ENCODE measurements at regions not wholly inside any gene's neighbourhood (a gene's known extent, or its start where the extent isn't known, plus 50 kb on each side); places are given as distances from the start of the nearest gene placed in this dataset.

GRCh38 chr5:67515762-67516161 lies 319.2 kb upstream of the CD180 start:
- no peak for TF ChIP-seq CTCF (IDR thresholded peaks at IDR 0.05)
- DNase-seq (ENCODE audit: low spot score): no peak
- Histone ChIP-seq H3K27ac (no peak overlapping the region), H3K4me3 (no peak overlapping the region)

- H3K27ac ChIP-seq: no peak overlapping the region
- no peak for DNase-seq (ENCODE audit: low spot score)
- no peak for TF ChIP-seq CTCF (IDR thresholded peaks at IDR 0.05)
- H3K4me3 ChIP-seq: no peak overlapping the region
These were observed 318.6 kb upstream of the CD180 start for GRCh38 chr5:67515020-67515689.

GRCh38 chr5:67512758-67513157 lies 316.2 kb upstream of the CD180 start:
- DNase-seq (ENCODE audit: low spot score): no peak
- TF ChIP-seq CTCF (IDR thresholded peaks at IDR 0.05): no peak
- H3K27ac ChIP-seq: no peak overlapping the region
- no peak overlapping the region for H3K4me3 ChIP-seq

DNA sequence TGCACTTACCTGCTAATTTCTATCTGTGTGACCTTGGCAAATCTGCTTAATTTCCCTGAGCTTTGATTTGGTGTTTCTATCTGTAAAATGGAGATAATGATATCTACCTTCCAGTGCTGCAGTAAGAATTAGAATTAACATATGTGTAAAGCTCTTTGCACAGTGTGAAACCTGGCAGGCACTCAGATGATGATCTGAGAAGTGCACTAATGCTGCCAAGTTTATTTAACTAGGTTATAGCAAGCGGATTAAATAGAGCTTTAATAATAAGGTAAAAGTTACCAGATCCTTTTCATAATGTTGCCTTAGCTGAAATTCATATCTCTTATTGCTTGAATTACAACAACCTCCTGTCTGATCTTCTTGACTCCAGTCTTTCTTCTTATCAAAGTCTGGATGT lies 315.3 kb upstream of the CD180 start:
- no peak overlapping the region for H3K27ac ChIP-seq
- H3K4me3 ChIP-seq: no peak overlapping the region
- no peak for DNase-seq (ENCODE audit: low spot score)
- TF ChIP-seq CTCF (IDR thresholded peaks at IDR 0.05): no peak

GRCh38 chr5:67510204-67510603 lies 313.6 kb upstream of the CD180 start:
- DNase-seq (ENCODE audit: low spot score): no peak
- Histone ChIP-seq H3K27ac (no peak overlapping the region), H3K4me3 (no peak overlapping the region)
- no peak for TF ChIP-seq CTCF (IDR thresholded peaks at IDR 0.05)

DNA sequence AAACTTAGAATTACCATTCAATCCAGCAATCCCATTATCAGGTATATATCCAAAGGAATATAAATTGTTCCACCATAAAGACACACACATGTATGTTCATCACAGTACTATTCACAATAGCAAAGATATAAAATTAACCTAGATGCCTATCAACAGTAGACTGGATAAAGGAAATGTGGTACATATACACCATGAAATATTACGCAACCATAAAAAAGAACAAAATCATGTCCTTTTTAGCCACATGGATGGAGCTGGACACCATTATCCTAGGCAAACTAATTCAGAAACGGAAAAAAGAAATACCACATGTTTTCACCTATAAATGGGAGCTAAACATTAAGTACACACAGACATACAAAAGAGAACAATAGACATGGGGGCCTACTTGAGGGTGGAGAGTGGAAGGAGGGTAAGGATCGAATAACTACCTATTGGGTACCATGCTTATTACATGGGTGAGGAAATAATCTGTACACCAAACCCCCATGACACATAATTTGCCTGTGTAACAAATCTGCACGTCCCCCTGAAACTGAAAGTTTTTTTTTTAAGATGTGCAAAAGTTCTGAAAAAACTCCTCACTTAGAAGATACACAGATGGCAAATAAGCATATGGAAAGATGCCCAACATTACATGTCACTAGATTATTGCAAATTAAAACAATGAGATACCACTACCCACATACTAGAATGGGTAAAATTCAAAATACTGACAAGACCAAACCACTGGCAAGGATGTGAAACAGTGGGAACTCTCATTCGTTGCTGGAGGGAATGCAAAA lies 313.0 kb upstream of the CD180 start:
- no peak for DNase-seq (ENCODE audit: low spot score)
- Histone ChIP-seq H3K4me3 (no peak overlapping the region), H3K27ac (no peak overlapping the region)
- TF ChIP-seq CTCF (IDR thresholded peaks at IDR 0.05): no peak

- H3K4me3 ChIP-seq: no peak overlapping the region
- no peak overlapping the region for H3K27ac ChIP-seq
- DNase-seq (ENCODE audit: low spot score): no peak
- TF ChIP-seq CTCF (IDR thresholded peaks at IDR 0.05): no peak
These were observed 309.6 kb upstream of the CD180 start for GRCh38 chr5:67506241-67506640.
